Activated gamma-delta T cell treated with anti-CD3 and anti-CD28 coated beads, Interleukin-2, amount 50 U/mL, for 16 hours (primary cell): ENCODE measurements at regions not wholly inside any gene's neighbourhood (a gene's known extent, or its start where the extent isn't known, plus 50 kb on each side); places are given as distances from the start of the nearest gene placed in this dataset.

ENCODE experiments used
- DNase-seq: peaks from one replicate; pipeline ENCODE4 v3.0.0-alpha.2; 2020; ENCODE audit warnings: low read depth

GRCh38 chr2:239905884-239906654, 119.1 kb downstream of the NDUFA10 start:
- DNase-seq = no peak

GRCh38 chr2:239905306-239905705, 119.8 kb downstream of the NDUFA10 start:
- DNase-seq = no peak

- DNase-seq = no peak
Observed at GRCh38 chr2:239904496-239904895, 120.6 kb downstream of the NDUFA10 start.

- no peak for DNase-seq
Observed at GRCh38 chr2:239903803-239904202, 121.3 kb downstream of the NDUFA10 start.

- DNase-seq = no peak
Observed at GRCh38 chr2:239903210-239903609, 121.9 kb downstream of the NDUFA10 start.

- no peak for DNase-seq
Observed at GRCh38 chr2:239902749-239903201, 122.4 kb downstream of the NDUFA10 start.

- DNase-seq = no peak
Observed at GRCh38 chr2:239898292-239898925, 126.7 kb downstream of the NDUFA10 start.

- no peak for DNase-seq
Observed at GRCh38 chr2:239897596-239898235, 127.4 kb downstream of the NDUFA10 start.

- DNase-seq = no peak
Observed at GRCh38 chr2:239896075-239896474, 129.1 kb downstream of the NDUFA10 start.

- DNase-seq = no peak
Observed at GRCh38 chr2:239895669-239896068, 129.5 kb downstream of the NDUFA10 start.

- no peak for DNase-seq
Observed at GRCh38 chr2:239895116-239895515, 130.0 kb downstream of the NDUFA10 start.

- DNase-seq = no peak
Observed at GRCh38 chr2:239894276-239894675, 130.9 kb downstream of the NDUFA10 start.

GRCh38 chr2:239893236-239893515, 132.0 kb downstream of the NDUFA10 start:
- no peak for DNase-seq

GRCh38 chr2:239892441-239893235, 132.5 kb downstream of the NDUFA10 start:
- DNase-seq = no peak

- DNase-seq = no peak
Observed at GRCh38 chr2:239891698-239892097, 133.4 kb downstream of the NDUFA10 start.

- DNase-seq = no peak
Observed at GRCh38 chr2:239890206-239890746, 134.9 kb downstream of the NDUFA10 start.

- DNase-seq = no peak
Observed at GRCh38 chr2:239889641-239890121, 135.5 kb downstream of the NDUFA10 start.

- no peak for DNase-seq
Observed at GRCh38 chr2:239887604-239888003, 137.5 kb downstream of the NDUFA10 start.

- no peak for DNase-seq
Observed at GRCh38 chr2:239886781-239887180, 138.4 kb downstream of the NDUFA10 start.

GRCh38 chr2:239884875-239885274, 140.3 kb downstream of the NDUFA10 start:
- DNase-seq = no peak

GRCh38 chr2:239884051-239884405, 141.1 kb downstream of the NDUFA10 start:
- no peak for DNase-seq
